ENCODE measurements at regions not wholly inside any gene's neighbourhood (a gene's known extent, or its start where the extent isn't known, plus 50 kb on each side); places are given as distances from the start of the nearest gene placed in this dataset.
"Not testable (repeated sequence)": the region's sequence is repeated elsewhere in the genome, so short reads cannot be mapped to it uniquely, and the experiment has no call there.

GRCh38 chr5:28305891-28306290, 1267.5 kb upstream of the CDH9 start:
- Histone ChIP-seq H3K27me3 (ENCODE audit: low read depth) (no peaks in the 10 kb centered on the region), H3K4me1 (no peaks in the 10 kb centered on the region), H3K4me3 (no peak overlapping the region), H3K36me3 (no peaks in the 10 kb centered on the region), H3K9me3 (replicated peaks) (peaks cover 49% of the 10 kb centered on the region), H3K27ac (replicated peaks) (no peak overlapping the region)
- intact Hi-C loops (cut with micrococcal nuclease), result no loop called here
- TF ChIP-seq, protein P1, sequence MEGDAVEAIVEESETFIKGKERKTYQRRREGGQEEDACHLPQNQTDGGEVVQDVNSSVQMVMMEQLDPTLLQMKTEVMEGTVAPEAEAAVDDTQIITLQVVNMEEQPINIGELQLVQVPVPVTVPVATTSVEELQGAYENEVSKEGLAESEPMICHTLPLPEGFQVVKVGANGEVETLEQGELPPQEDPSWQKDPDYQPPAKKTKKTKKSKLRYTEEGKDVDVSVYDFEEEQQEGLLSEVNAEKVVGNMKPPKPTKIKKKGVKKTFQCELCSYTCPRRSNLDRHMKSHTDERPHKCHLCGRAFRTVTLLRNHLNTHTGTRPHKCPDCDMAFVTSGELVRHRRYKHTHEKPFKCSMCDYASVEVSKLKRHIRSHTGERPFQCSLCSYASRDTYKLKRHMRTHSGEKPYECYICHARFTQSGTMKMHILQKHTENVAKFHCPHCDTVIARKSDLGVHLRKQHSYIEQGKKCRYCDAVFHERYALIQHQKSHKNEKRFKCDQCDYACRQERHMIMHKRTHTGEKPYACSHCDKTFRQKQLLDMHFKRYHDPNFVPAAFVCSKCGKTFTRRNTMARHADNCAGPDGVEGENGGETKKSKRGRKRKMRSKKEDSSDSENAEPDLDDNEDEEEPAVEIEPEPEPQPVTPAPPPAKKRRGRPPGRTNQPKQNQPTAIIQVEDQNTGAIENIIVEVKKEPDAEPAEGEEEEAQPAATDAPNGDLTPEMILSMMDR (IDR thresholded peaks at IDR 0.05; ENCODE audit: borderline replicate concordance), result no peak
- no peak for DNase-seq

- peaks cover 37% of the 10 kb centered on the region for H3K9me3 ChIP-seq (replicated peaks)
- H3K4me3 ChIP-seq, result no peak overlapping the region
- no peak overlapping the region for H3K27ac ChIP-seq (replicated peaks)
- intact Hi-C loops (cut with micrococcal nuclease), result no loop called here
- no peaks in the 10 kb centered on the region for H3K27me3 ChIP-seq (ENCODE audit: low read depth)
- no peak for DNase-seq
- no peaks in the 10 kb centered on the region for H3K36me3 ChIP-seq
- no peaks in the 10 kb centered on the region for H3K4me1 ChIP-seq
- TF ChIP-seq, protein P1 (IDR thresholded peaks at IDR 0.05; ENCODE audit: borderline replicate concordance), result no peak
Observed at GRCh38 chr5:28301712-28302111, 1263.3 kb upstream of the CDH9 start.

DNA sequence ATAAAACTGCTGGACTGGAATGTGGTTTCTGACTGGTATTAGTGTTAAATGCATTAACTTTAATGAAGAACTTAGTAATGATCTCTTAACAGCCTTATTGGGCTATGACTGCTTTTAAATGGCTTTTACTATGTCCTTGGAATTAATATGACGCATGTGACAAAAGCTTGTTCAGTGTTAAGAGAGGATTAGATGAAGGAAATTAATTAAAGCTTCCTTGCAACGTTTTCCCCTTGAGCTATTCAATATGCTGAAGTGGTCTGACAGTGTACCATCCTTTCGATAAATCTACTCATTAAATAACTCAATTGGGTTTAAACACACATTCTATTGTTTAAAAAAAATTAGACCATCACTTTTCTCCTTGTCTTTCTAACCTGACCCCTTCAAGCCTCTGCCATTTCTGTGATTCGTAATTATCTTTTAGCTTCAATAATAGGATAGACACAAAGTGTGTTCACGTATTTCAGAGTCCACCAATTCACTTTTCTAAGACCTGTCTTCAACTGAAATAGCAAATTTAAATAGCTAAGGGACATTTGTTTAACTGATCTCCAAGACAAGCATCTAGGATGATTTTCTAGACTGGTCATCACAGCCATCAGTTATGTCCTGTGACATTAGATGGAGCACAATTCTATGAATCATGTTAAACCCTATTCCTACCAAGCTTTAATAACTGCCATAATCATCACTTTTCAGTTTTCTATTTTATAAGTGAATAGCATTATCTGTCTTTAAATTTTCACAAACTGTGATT, 1258.0 kb upstream of the CDH9 start:
- Histone ChIP-seq H3K4me3 (no peak overlapping the region), H3K9me3 (replicated peaks) (peaks cover 25% of the 10 kb centered on the region), H3K27me3 (ENCODE audit: low read depth) (no peaks in the 10 kb centered on the region), H3K27ac (replicated peaks) (no peak overlapping the region), H3K36me3 (no peaks in the 10 kb centered on the region), H3K4me1 (no peaks in the 10 kb centered on the region)
- no peak for DNase-seq
- TF ChIP-seq, protein P1 (IDR thresholded peaks at IDR 0.05; ENCODE audit: borderline replicate concordance), result no peak
- intact Hi-C loops (cut with micrococcal nuclease), result no loop called here

- intact Hi-C loops (cut with micrococcal nuclease); H3K4me3 ChIP-seq; H3K27me3 ChIP-seq (ENCODE audit: low read depth); H3K4me1 ChIP-seq; H3K27ac ChIP-seq (replicated peaks); H3K36me3 ChIP-seq; DNase-seq: not testable (repeated sequence)
- H3K9me3 ChIP-seq (replicated peaks), result peaks cover 11% of the 10 kb centered on the region
Observed at GRCh38 chr5:28287021-28287420, 1248.6 kb upstream of the CDH9 start.

DNA sequence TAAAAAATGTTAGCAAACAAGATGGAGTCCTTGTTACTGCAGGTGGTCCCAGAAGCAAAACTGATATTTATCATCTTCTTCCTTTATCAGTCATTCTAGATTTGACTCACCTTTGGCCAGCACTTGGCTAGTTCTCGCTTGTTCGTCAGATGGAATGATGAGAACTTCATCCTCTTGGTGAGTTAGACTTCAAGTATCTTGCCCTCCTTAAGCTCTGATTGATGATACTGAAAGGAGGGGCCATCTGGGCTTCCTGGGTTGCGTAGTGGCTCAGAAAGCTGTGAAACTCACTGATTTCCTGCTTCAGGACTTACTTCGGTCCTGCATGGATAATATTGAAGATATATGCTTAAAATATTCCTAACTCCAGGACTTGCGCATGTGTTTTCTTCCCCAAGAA, 1248.2 kb upstream of the CDH9 start:
- Histone ChIP-seq H3K4me3 (no peak overlapping the region), H3K27me3 (ENCODE audit: low read depth) (no peaks in the 10 kb centered on the region), H3K27ac (replicated peaks) (no peak overlapping the region), H3K4me1 (no peaks in the 10 kb centered on the region), H3K9me3 (replicated peaks) (peaks cover 11% of the 10 kb centered on the region), H3K36me3 (no peaks in the 10 kb centered on the region)
- intact Hi-C loops (cut with micrococcal nuclease), result no loop called here
- no peak for DNase-seq
- TF ChIP-seq, protein P1 (IDR thresholded peaks at IDR 0.05; ENCODE audit: borderline replicate concordance), result no peak

DNA sequence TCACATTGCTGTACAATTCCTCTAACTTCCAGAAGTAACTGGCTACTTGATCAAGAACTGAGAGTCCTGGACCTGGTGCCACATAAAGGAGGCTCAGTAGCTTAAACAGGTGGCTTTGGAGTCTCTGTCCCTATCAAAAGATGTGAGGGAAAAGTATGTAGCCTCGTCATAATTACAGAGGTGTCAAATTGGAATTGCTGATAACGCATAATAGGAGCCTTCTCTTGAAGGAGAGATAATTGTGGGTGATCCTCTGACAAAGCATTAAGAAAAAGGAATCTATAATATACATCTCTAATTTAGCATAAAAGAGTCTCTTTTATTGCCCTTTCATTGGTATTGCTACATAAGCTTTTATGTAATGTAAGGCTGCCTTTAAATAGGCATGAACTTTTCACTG, 1246.4 kb upstream of the CDH9 start:
- Histone ChIP-seq H3K36me3 (no peaks in the 10 kb centered on the region), H3K9me3 (replicated peaks) (peaks cover 11% of the 10 kb centered on the region), H3K4me3 (no peak overlapping the region), H3K27me3 (ENCODE audit: low read depth) (no peaks in the 10 kb centered on the region), H3K4me1 (no peaks in the 10 kb centered on the region), H3K27ac (replicated peaks) (no peak overlapping the region)
- TF ChIP-seq, protein P1 (IDR thresholded peaks at IDR 0.05; ENCODE audit: borderline replicate concordance), result no peak
- intact Hi-C loops (cut with micrococcal nuclease), result no loop called here
- no peak for DNase-seq

Data from left ventricle myocardium inferior (tissue), 1 donor.